Testis (tissue), 2 donors: ENCODE measurements at regions not wholly inside any gene's neighbourhood (a gene's known extent, or its start where the extent isn't known, plus 50 kb on each side); places are given as distances from the start of the nearest gene placed in this dataset.

Experiments used
- DNase-seq: peaks from one replicate; pipeline ENCODE4 v3.0.0-alpha.2; 2019
- H3K27ac ChIP-seq, 2 donors: fragments of 200-600 bp; sonication (generic); one replicate each; pipeline ENCODE4 v1.5.1; 2019
- H3K27me3 ChIP-seq: fragments of 200-600 bp; sonication (generic); one replicate; pipeline ENCODE4 v1.5.1; 2019
- H3K36me3 ChIP-seq: fragments of 200-600 bp; sonication (generic); one replicate; pipeline ENCODE4 v1.5.1; 2017; ENCODE audit warnings: low read depth; ENCODE audit errors: missing control alignments
- H3K4me1 ChIP-seq: fragments of 200-600 bp; sonication (generic); one replicate; pipeline ENCODE4 v1.5.1; 2019
- H3K4me3 ChIP-seq, 2 donors: fragments of 200-600 bp; sonication (generic); one replicate each; pipeline ENCODE4 v1.5.1; 2017 to 2019
- H3K9me3 ChIP-seq: fragments of 200-600 bp; sonication (generic); one replicate; pipeline ENCODE4 v1.5.1; 2017
- CTCF ChIP-seq, 3 experiments: fragments of 450-650 bp in 2 of 3; fragments of 200-600 bp in 1 of 3; sonication (generic) in 1 of 3; IDR thresholded peaks; one replicate each; pipeline ENCODE4 v1.5.1; 2016 to 2019; ENCODE audit warnings: antibody characterized with exemption in 3 of 3, mild to moderate bottlenecking in 2 of 3, moderate library complexity in 1 of 3
- POLR2A ChIP-seq: fragments of 450-650 bp; IDR thresholded peaks from one replicate; pipeline ENCODE4 v1.6.1; 2017; ENCODE audit warnings: antibody characterized with exemption, mild to moderate bottlenecking, moderate library complexity
- WGBS, 2 donors: methylation state at CpG; one replicate each; pipeline ENCODE4 v1.1.5; 2018; 5-methylcytosine and 5-hydroxymethylcytosine counted together
- intact Hi-C: fragments of 100-400 bp; cut with DNase I; formaldehyde crosslinking; loops from one replicate; pipeline ENCODE4 v1.15.1; 2023; ENCODE audit warnings: low total_unique reads

GRCh38 chr10:106508950-106509349 lies 655.6 kb downstream of the SORCS1 start:
- no peaks in the 10 kb centered on the region for H3K4me1 ChIP-seq
- no peak for DNase-seq
- no peak for TF ChIP-seq CTCF (IDR thresholded peaks at IDR 0.05)
- no peak for TF ChIP-seq POLR2A
- no peak overlapping the region for H3K27ac ChIP-seq
- no peaks in the 10 kb centered on the region for H3K36me3 ChIP-seq
- no peaks in the 10 kb centered on the region for H3K27me3 ChIP-seq
- H3K4me3 ChIP-seq: no peak overlapping the region
- no peaks in the 10 kb centered on the region for H3K9me3 ChIP-seq
- 94 to 96% methylated on average over 1 of the region's 1 CpG for WGBS, 2 donors
- intact Hi-C loops: no loop called here

- no peak overlapping the region for H3K4me3 ChIP-seq
- TF ChIP-seq CTCF (IDR thresholded peaks at IDR 0.05) (no peak), POLR2A (no peak)
- no peaks in the 10 kb centered on the region for H3K36me3 ChIP-seq
- 83 to 85% methylated on average over 6 of the region's 6 CpGs for WGBS, 2 donors
- H3K4me1 ChIP-seq: no peaks in the 10 kb centered on the region
- H3K27me3 ChIP-seq: no peaks in the 10 kb centered on the region
- DNase-seq: no peak
- no peak overlapping the region for H3K27ac ChIP-seq
- intact Hi-C loops: no loop called here
- H3K9me3 ChIP-seq: no peaks in the 10 kb centered on the region
Observed at GRCh38 chr10:106506526-106507283, 657.8 kb downstream of the SORCS1 start.

- Histone ChIP-seq H3K9me3 (no peaks in the 10 kb centered on the region), H3K4me1 (no peaks in the 10 kb centered on the region), H3K27ac (no peak overlapping the region), H3K27me3 (no peaks in the 10 kb centered on the region), H3K36me3 (no peaks in the 10 kb centered on the region), H3K4me3 (no peak overlapping the region)
- WGBS, 2 donors: 86 to 91% methylated on average over 6 of the region's 6 CpGs
- no peak for DNase-seq
- TF ChIP-seq POLR2A (no peak), CTCF (IDR thresholded peaks at IDR 0.05) (no peak)
- intact Hi-C loops: no loop called here
Observed at GRCh38 chr10:106504536-106504935, 660.0 kb downstream of the SORCS1 start.

- DNase-seq: no peak
- H3K27ac ChIP-seq: no peak overlapping the region
- WGBS, 2 donors: 59 to 65% methylated on average over 2 of the region's 2 CpGs
- H3K4me3 ChIP-seq: no peak overlapping the region
- intact Hi-C loops: no loop called here
- TF ChIP-seq POLR2A (no peak), CTCF (IDR thresholded peaks at IDR 0.05) (no peak)
- H3K36me3 ChIP-seq: no peaks in the 10 kb centered on the region
- H3K4me1 ChIP-seq: no peaks in the 10 kb centered on the region
- no peaks in the 10 kb centered on the region for H3K9me3 ChIP-seq
- H3K27me3 ChIP-seq: no peaks in the 10 kb centered on the region
Observed at GRCh38 chr10:106502641-106503040, 661.9 kb downstream of the SORCS1 start.

- Histone ChIP-seq H3K27ac (no peak overlapping the region), H3K36me3 (no peaks in the 10 kb centered on the region), H3K4me1 (no peaks in the 10 kb centered on the region), H3K9me3 (no peaks in the 10 kb centered on the region), H3K4me3 (no peak overlapping the region), H3K27me3 (no peaks in the 10 kb centered on the region)
- DNase-seq: no peak
- TF ChIP-seq POLR2A (no peak), CTCF (IDR thresholded peaks at IDR 0.05) (no peak)
- intact Hi-C loops: no loop called here
Observed at GRCh38 chr10:106500925-106501525, 663.5 kb downstream of the SORCS1 start.
